Esophagus muscularis mucosa (tissue), 4 donors: ENCODE measurements at regions not wholly inside any gene's neighbourhood (a gene's known extent, or its start where the extent isn't known, plus 50 kb on each side); places are given as distances from the start of the nearest gene placed in this dataset.

Source experiments
- DNase-seq: peaks from one replicate; pipeline ENCODE4 v3.0.0-alpha.2; 2017; ENCODE audit errors: extremely low spot score
- H3K27ac ChIP-seq, 4 donors: fragments of 200-600 bp; sonication (generic); replicated peaks in 1 of 4; 1 replicate in 3 of 4; 2 replicates in 1 of 4; pipeline ENCODE4 v1.5.1; 2016 to 2019; ENCODE audit warnings: mild to moderate bottlenecking in 1 of 4
- H3K27me3 ChIP-seq, 4 donors: fragments of 200-600 bp; sonication (generic); one replicate each; pipeline versions ENCODE4 v1.5.1 to v1.6.0; 2016 to 2019
- H3K36me3 ChIP-seq, 4 donors: fragments of 200-600 bp; sonication (generic); one replicate each; pipeline ENCODE4 v1.5.1; 2016 to 2019
- H3K4me1 ChIP-seq, 4 donors: fragments of 200-600 bp; sonication (generic); one replicate each; pipeline ENCODE4 v1.5.1; 2016 to 2019
- H3K4me3 ChIP-seq, 4 donors: fragments of 200-600 bp; sonication (generic); 1 replicate in 2 of 4; 2 replicates in 2 of 4; pipeline ENCODE4 v1.5.1; 2016 to 2019; ENCODE audit warnings: mild to moderate bottlenecking in 4 of 4, moderate library complexity in 1 of 4
- H3K9me3 ChIP-seq, 4 donors: fragments of 200-600 bp; sonication (generic); 1 replicate in 3 of 4; 2 replicates in 1 of 4; pipeline ENCODE4 v1.5.1; 2016 to 2019
- EP300 ChIP-seq: sonication (generic); formaldehyde crosslinking; IDR thresholded peaks from one replicate; pipeline ENCODE4 v1.6.1; 2017; ENCODE audit warnings: antibody characterized with exemption
- POLR2A ChIP-seq: fragments of 450-650 bp; IDR thresholded peaks from one replicate; pipeline ENCODE4 v1.6.1; 2017; ENCODE audit warnings: antibody characterized with exemption, moderate library complexity, mild to moderate bottlenecking, low read depth
- POLR2AphosphoS5 ChIP-seq, 2 donors: sonication (generic); formaldehyde crosslinking; IDR thresholded peaks; one replicate each; pipeline ENCODE4 v1.6.1; 2017; ENCODE audit warnings: antibody characterized with exemption in 2 of 2
- WGBS: methylation state at CpG from one replicate; pipeline ENCODE4 v1.1.5; 2018; 5-methylcytosine and 5-hydroxymethylcytosine counted together
- intact Hi-C: fragments of 100-400 bp; cut with DNase I; formaldehyde crosslinking; loops from one replicate; pipeline ENCODE4 v1.15.1; 2023
- TF ChIP-seq, protein P1 (sequence below), 3 experiments: fragments of 200-600 bp in 2 of 3; fragments of 450-650 bp in 1 of 3; sonication (generic) in 2 of 3; IDR thresholded peaks; one replicate each; pipeline ENCODE4 v1.5.1; 2017 to 2019; ENCODE audit warnings: antibody characterized with exemption in 3 of 3, mild to moderate bottlenecking in 2 of 3, moderate library complexity in 1 of 3

DNA sequence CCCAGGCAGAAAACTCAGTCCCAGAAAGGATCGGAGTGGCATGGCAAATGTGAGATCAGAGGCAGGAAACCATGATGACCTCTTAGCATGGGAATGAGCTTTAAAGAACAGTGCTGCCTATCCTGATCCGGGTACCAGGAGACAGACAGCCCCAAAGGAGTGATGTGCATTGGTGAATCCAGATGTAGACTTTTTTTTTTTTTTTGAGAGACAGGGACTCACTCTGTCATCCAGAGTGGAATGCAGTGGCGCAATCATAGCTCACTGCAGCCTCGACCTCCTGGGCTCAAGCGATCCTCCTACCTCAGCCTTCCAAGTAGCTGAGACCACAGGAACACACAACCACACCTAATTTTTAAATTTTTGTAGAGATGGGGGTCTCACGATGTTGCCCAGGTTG is 122.7 kb downstream of the VAPA start:
- Histone ChIP-seq H3K27me3 (peaks cover 0 to 6% (median 0%) of the 10 kb centered on the region in 4 donors), H3K4me3 (no peak overlapping the region), H3K27ac (peak overlapping the region in 1 of 4 donors; percentile 10), H3K9me3 (peaks cover 0 to 3% (median 0%) of the 10 kb centered on the region in 4 donors), H3K36me3 (no peaks in the 10 kb centered on the region), H3K4me1 (peaks cover 10 to 37% (median 33%) of the 10 kb centered on the region in 4 donors)
- TF ChIP-seq POLR2A (no peak), EP300 (no peak), POLR2AphosphoS5 (IDR thresholded peaks at IDR 0.05) (no peak)
- TF ChIP-seq, protein P1, sequence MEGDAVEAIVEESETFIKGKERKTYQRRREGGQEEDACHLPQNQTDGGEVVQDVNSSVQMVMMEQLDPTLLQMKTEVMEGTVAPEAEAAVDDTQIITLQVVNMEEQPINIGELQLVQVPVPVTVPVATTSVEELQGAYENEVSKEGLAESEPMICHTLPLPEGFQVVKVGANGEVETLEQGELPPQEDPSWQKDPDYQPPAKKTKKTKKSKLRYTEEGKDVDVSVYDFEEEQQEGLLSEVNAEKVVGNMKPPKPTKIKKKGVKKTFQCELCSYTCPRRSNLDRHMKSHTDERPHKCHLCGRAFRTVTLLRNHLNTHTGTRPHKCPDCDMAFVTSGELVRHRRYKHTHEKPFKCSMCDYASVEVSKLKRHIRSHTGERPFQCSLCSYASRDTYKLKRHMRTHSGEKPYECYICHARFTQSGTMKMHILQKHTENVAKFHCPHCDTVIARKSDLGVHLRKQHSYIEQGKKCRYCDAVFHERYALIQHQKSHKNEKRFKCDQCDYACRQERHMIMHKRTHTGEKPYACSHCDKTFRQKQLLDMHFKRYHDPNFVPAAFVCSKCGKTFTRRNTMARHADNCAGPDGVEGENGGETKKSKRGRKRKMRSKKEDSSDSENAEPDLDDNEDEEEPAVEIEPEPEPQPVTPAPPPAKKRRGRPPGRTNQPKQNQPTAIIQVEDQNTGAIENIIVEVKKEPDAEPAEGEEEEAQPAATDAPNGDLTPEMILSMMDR (IDR thresholded peaks at IDR 0.05), result no peak
- no peak for DNase-seq
- intact Hi-C loops, result no loop called here
- 88% methylated on average over 6 of the region's 6 CpGs for WGBS

DNA sequence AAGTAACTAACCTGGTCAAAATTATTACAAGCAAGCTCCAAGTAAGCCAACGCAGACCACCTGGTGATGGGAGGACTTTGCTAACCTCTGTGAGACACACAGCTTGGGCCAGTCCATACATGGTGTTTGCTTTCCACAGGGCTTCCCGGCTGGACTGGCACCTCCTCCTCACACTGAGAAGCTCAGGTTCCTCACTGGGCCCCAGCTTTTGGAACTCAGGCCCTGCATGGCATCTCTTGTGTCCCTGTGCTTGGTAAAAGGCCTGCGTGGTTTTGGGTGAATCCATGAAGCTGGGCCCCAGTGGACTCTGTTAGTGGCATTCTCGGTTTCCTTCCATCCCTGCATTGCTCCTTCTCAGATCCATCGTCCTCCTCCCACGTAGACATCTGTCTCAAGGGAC is 123.4 kb downstream of the VAPA start:
- Histone ChIP-seq H3K27ac (no peak overlapping the region), H3K27me3 (peaks cover 0 to 6% (median 0%) of the 10 kb centered on the region in 4 donors), H3K4me3 (no peak overlapping the region), H3K9me3 (peaks cover 0 to 10% (median 3%) of the 10 kb centered on the region in 4 donors), H3K4me1 (peaks cover 10 to 35% (median 32%) of the 10 kb centered on the region in 4 donors), H3K36me3 (no peaks in the 10 kb centered on the region)
- no peak for DNase-seq
- WGBS, result 94% methylated on average over 5 of the region's 6 CpGs
- intact Hi-C loops, result no loop called here
- TF ChIP-seq POLR2A, result no peak
- TF ChIP-seq POLR2AphosphoS5 (IDR thresholded peaks at IDR 0.05), result no peak
- no peak for TF ChIP-seq EP300
- TF ChIP-seq, protein P1 (IDR thresholded peaks at IDR 0.05), result no peak

DNA sequence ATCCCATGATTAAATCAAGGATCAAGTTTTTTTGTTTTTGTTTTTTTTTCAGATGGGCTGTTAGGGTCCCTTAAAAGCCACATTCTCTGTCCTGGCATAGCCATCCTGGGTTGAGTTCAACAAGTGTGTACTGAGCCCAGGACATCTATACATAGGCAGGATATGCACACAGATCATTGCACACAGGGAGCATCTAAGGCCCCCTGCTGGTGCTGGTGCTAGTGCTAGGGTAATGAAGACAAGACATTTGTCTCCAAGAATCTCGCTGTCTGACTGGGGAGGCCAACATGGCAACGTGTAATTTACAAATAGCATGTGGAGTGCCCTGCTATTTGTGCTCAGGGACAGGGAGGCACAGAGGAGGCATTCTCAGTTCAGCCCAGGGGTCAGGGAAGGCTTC is 124.5 kb downstream of the VAPA start:
- no peak overlapping the region for H3K27ac ChIP-seq
- intact Hi-C loops, result no loop called here
- H3K4me1 ChIP-seq, result peaks cover 0 to 24% (median 21%) of the 10 kb centered on the region in 4 donors
- H3K9me3 ChIP-seq, result peaks cover 0 to 20% (median 13%) of the 10 kb centered on the region in 4 donors
- H3K36me3 ChIP-seq, result no peaks in the 10 kb centered on the region
- TF ChIP-seq EP300 (no peak), POLR2AphosphoS5 (IDR thresholded peaks at IDR 0.05) (no peak), POLR2A (no peak)
- TF ChIP-seq, protein P1 (IDR thresholded peaks at IDR 0.05), result no peak
- WGBS, result 73% methylated on average over 2 of the region's 2 CpGs
- no peak for DNase-seq
- H3K27me3 ChIP-seq, result no peaks in the 10 kb centered on the region
- H3K4me3 ChIP-seq, result no peak overlapping the region

GRCh38 chr18:10040287-10041011 is 126.6 kb downstream of the VAPA start:
- intact Hi-C loops, result no loop called here
- WGBS, result 37% methylated on average over 4 of the region's 4 CpGs
- Histone ChIP-seq H3K4me1 (peaks cover 0 to 23% (median 23%) of the 10 kb centered on the region in 4 donors), H3K27ac (peak overlapping the region; percentile 56 to 81 (median 72)), H3K27me3 (no peaks in the 10 kb centered on the region), H3K9me3 (peaks cover 0 to 23% (median 14%) of the 10 kb centered on the region in 4 donors), H3K4me3 (no peak overlapping the region), H3K36me3 (no peaks in the 10 kb centered on the region)
- TF ChIP-seq, protein P1 (IDR thresholded peaks at IDR 0.05), result no peak
- TF ChIP-seq POLR2A, result no peak
- no peak for TF ChIP-seq POLR2AphosphoS5 (IDR thresholded peaks at IDR 0.05)
- no peak for TF ChIP-seq EP300
- no peak for DNase-seq
